GM12878 (cell line): ENCODE measurements at regions not wholly inside any gene's neighbourhood (a gene's known extent, or its start where the extent isn't known, plus 50 kb on each side); places are given as distances from the start of the nearest gene placed in this dataset.

Source experiments
- ATAC-seq: fragments of 200-7000 bp; cut with Tn5 transposase; 3 replicates; pipeline ENCODE4 v1.9.1; 2020; ENCODE audit warnings: mild to moderate bottlenecking, moderate library complexity
- BruUV-seq: library from RNA; stranded (reverse); fragments of 400-500 nt; replicated peaks from 2 replicates; lab custom pipeline; 2021; lab: Mats Ljungman, UMichigan
- CTCF ChIA-PET: fragments of 300-600 bp; sonication (Branson Sonifier 250); formaldehyde crosslinking; extraction: SDS; loops from one replicate; lab custom pipeline; 2021; ENCODE audit warnings: inconsistent platforms; lab: Yijun Ruan, JAX
- POLR2A ChIA-PET: fragments of 350-600 bp; formaldehyde crosslinking; extraction: SDS; loops from one replicate; lab custom pipeline; 2021; ENCODE audit warnings: inconsistent platforms; lab: Charles Lee
- RAD21 ChIA-PET: fragments of 300-600 bp; sonication (Branson Sonifier 250); formaldehyde crosslinking; loops from one replicate; lab custom pipeline; 2023; ENCODE audit warnings: antibody characterized with exemption; ENCODE audit not compliant: unreplicated experiment; lab: Charles Lee
- SMC1A ChIA-PET: fragments of 300-600 bp; sonication (Branson Sonifier 250); formaldehyde crosslinking; loops from one replicate; lab custom pipeline; 2023; ENCODE audit not compliant: unreplicated experiment, uncharacterized antibody; lab: Charles Lee
- DNase-seq: peaks from one replicate; pipeline ENCODE4 v3.0.0-alpha.2; 2011; ENCODE audit warnings: low read depth, low spot score
- FAIRE-seq: peaks from 3 replicates; lab custom pipeline; 2011; peaks lifted over from hg19 to GRCh38; lab: Jason Lieb, UNC
- H2AFZ ChIP-seq: 2 replicates; pipeline ENCODE4 v1.6.0; 2011; ENCODE audit warnings: low read depth, low read length, control low read depth; ENCODE audit not compliant: control insufficient read depth
- H3K27ac ChIP-seq: 2 replicates; pipeline ENCODE4 v1.5.1; 2011; ENCODE audit warnings: control low read depth; ENCODE audit not compliant: control insufficient read depth, insufficient read depth
- H3K27me3 ChIP-seq, 2 experiments: replicated peaks in 1 of 2; 2 replicates each; pipeline versions ENCODE4 v1.6.0 to v1.6.1; 2011; ENCODE audit warnings: low read length in 1 of 2; ENCODE audit not compliant: control insufficient read depth in 2 of 2, insufficient read depth in 2 of 2
- H3K36me3 ChIP-seq, 2 experiments: 2 replicates each; pipeline ENCODE4 v1.5.1; 2011; ENCODE audit warnings: low read length in 1 of 2; ENCODE audit not compliant: control insufficient read depth in 2 of 2, insufficient read depth in 2 of 2
- H3K4me1 ChIP-seq: 2 replicates; pipeline ENCODE4 v1.6.1; 2011; ENCODE audit warnings: mild to moderate bottlenecking, low read length, moderate library complexity, mixed read lengths; ENCODE audit not compliant: control insufficient read depth, insufficient read depth
- H3K4me2 ChIP-seq: 2 replicates; pipeline ENCODE4 v1.6.0; 2011; ENCODE audit warnings: control low read depth; ENCODE audit not compliant: control insufficient read depth, insufficient read depth
- H3K4me3 ChIP-seq: fragments of 200-600 bp; sonication (generic); 2 replicates; pipeline ENCODE4 v1.5.1; 2016
- H3K79me2 ChIP-seq: 2 replicates; pipeline ENCODE4 v1.6.0; 2011; ENCODE audit warnings: low read length; ENCODE audit not compliant: control insufficient read depth, insufficient read depth
- H3K9ac ChIP-seq: 2 replicates; pipeline ENCODE4 v1.8.0; 2011; ENCODE audit warnings: low read length, control low read depth, mixed read lengths; ENCODE audit not compliant: control insufficient read depth, insufficient read depth
- H3K9me3 ChIP-seq: replicated peaks from 3 replicates; pipeline ENCODE4 v1.5.1; 2011; ENCODE audit warnings: mild to moderate bottlenecking, low read length; ENCODE audit not compliant: control insufficient read depth, insufficient read depth
- H4K20me1 ChIP-seq: 2 replicates; pipeline ENCODE4 v1.6.0; 2011; ENCODE audit not compliant: control insufficient read depth, insufficient read depth
- BMI1 ChIP-seq: fragments of 450-650 bp; IDR thresholded peaks from 2 replicates; pipeline ENCODE4 v1.6.1; 2016; ENCODE audit warnings: mild to moderate bottlenecking, moderate library complexity, borderline replicate concordance
- CBX3 ChIP-seq: fragments of 200-600 bp; sonication (generic); IDR thresholded peaks from 2 replicates; pipeline ENCODE4 v1.6.1; 2016; ENCODE audit warnings: low read depth, borderline replicate concordance
- HDAC6 ChIP-seq: fragments of 200-600 bp; sonication (generic); IDR thresholded peaks from one replicate; pipeline ENCODE4 v1.8.0; 2017; ENCODE audit warnings: antibody characterized with exemption; ENCODE audit not compliant: unreplicated experiment
- MTA2 ChIP-seq: fragments of 450-650 bp; IDR thresholded peaks from 2 replicates; pipeline ENCODE4 v1.6.1; 2016; ENCODE audit warnings: low read depth, mild to moderate bottlenecking, moderate library complexity
- MTA3 ChIP-seq: IDR thresholded peaks from 2 replicates; pipeline ENCODE4 v1.6.1; 2012; ENCODE audit warnings: low read length, inconsistent platforms, borderline replicate concordance
- NFXL1 ChIP-seq: fragments of 450-650 bp; IDR thresholded peaks from 2 replicates; pipeline ENCODE4 v1.6.1; 2017; ENCODE audit warnings: antibody characterized with exemption, mild to moderate bottlenecking, borderline replicate concordance
- RB1 ChIP-seq: fragments of 450-650 bp; formaldehyde crosslinking; IDR thresholded peaks from 2 replicates; pipeline ENCODE4 v1.6.1; 2017; ENCODE audit warnings: mild to moderate bottlenecking, borderline replicate concordance
- SREBF1 ChIP-seq: IDR thresholded peaks from 2 replicates; pipeline ENCODE4 v1.6.1; 2012; ENCODE audit warnings: mild to moderate bottlenecking, low read length
- WGBS: methylation state at CpG from one replicate; pipeline ENCODE4 v1.1.6; 2016; ENCODE audit warnings: low lambda C conversion rate; ENCODE audit not compliant: insufficient replicate concordance, insufficient coverage; ENCODE audit errors: missing lambda C conversion rate; 5-methylcytosine and 5-hydroxymethylcytosine counted together
- in situ Hi-C: fragments of 300-500 bp; cut with MboI; formaldehyde crosslinking; loops from 9 replicates; pipeline ENCODE4 v1.14.3; 2018; ENCODE audit warnings: mixed read lengths
- intact Hi-C: fragments of 100-400 bp; cut with micrococcal nuclease; formaldehyde crosslinking; loops from one replicate; pipeline ENCODE4 v1.14.2; 2022; ENCODE audit not compliant: unreplicated experiment
- TF ChIP-seq, protein P1 (sequence below): fragments of 450-650 bp; IDR thresholded peaks from 2 replicates; pipeline ENCODE4 v1.6.1; 2017; ENCODE audit warnings: mild to moderate bottlenecking

DNA sequence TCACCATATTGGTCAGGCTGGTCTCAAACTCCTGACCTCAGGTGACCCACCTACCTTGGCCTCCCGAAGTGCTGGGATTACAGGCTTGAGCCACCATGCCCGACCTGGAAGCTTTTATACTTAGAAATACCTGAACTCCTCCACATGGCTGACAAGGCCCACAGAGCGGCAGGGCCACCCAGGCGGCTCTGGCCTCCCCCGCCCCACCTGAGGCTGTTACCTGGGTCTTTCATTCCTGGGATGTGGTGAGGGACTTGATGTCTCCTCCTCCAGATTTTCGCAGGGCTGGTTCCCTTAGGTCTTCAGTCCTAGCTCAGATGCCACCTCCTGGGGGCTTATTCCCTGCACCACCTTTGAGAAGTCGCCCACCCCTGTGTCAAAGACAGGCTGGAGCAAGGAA, 152.1 kb downstream of the LY86 start (continued):
- TF ChIP-seq BMI1 (no peak), HDAC6 (no peak)

DNA sequence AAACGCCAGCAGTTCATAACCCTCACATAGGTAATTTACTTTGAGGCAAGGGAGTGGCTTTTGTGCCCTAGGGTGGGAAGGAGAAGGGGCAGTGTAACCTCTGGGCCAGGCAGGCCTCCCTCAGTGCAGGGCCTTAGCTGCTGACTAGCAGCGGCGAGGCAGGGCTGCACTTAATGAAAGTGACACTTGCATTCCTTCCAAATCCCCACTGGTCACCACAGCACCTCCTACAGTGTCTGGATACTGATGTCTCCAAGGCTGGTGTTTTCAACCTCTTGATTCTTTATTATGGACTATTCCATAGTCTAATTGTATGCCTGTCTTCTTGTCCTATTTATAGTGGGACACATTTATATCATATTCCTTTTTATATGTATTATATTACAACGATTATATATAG, 152.7 kb downstream of the LY86 start:
- H2AFZ ChIP-seq, result no peak overlapping the region
- ChIA-PET SMC1A (interaction anchor here (1.0 to 1.5 kb wide), 3 partner anchors 9 to 45 kb away, joined by 3 to 4 read pairs (median 3); no protein-coding TSS in a partner anchor), POLR2A (no interaction called here), RAD21 (interaction anchor here (1.6 kb wide), 1 partner anchor 17 kb away, joined by 7 read pairs; no protein-coding TSS in a partner anchor), CTCF (interaction anchor here (2.4 kb wide), 1 partner anchor 45 kb away, joined by 6 read pairs; no protein-coding TSS in a partner anchor)
- H3K27me3 ChIP-seq, result peaks cover 2 to 10% of the 10 kb centered on the region in 2 experiments; a peak in 2 of 4 replicates
- no TSS peak for BruUV-seq
- in situ Hi-C loops, result no loop called here
- H3K79me2 ChIP-seq, result no peaks in the 10 kb centered on the region
- TF ChIP-seq RB1 (no peak), MTA3 (no peak), CBX3 (no peak), MTA2 (no peak), SREBF1 (no peak), NFXL1 (no peak)
- TF ChIP-seq, protein P1, sequence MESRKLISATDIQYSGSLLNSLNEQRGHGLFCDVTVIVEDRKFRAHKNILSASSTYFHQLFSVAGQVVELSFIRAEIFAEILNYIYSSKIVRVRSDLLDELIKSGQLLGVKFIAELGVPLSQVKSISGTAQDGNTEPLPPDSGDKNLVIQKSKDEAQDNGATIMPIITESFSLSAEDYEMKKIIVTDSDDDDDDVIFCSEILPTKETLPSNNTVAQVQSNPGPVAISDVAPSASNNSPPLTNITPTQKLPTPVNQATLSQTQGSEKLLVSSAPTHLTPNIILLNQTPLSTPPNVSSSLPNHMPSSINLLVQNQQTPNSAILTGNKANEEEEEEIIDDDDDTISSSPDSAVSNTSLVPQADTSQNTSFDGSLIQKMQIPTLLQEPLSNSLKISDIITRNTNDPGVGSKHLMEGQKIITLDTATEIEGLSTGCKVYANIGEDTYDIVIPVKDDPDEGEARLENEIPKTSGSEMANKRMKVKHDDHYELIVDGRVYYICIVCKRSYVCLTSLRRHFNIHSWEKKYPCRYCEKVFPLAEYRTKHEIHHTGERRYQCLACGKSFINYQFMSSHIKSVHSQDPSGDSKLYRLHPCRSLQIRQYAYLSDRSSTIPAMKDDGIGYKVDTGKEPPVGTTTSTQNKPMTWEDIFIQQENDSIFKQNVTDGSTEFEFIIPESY, result no peak
- FAIRE-seq (no peak), ATAC-seq (no peak), DNase-seq (no peak)
- no peak overlapping the region for H3K9ac ChIP-seq
- no peaks in the 10 kb centered on the region for H4K20me1 ChIP-seq
- H3K9me3 ChIP-seq, result no peaks in the 10 kb centered on the region
- no peak overlapping the region for H3K4me2 ChIP-seq
- H3K4me3 ChIP-seq, result no peak overlapping the region
- H3K36me3 ChIP-seq, result no peaks in the 10 kb centered on the region
- intact Hi-C loops, result no loop called here
- H3K4me1 ChIP-seq, result no peaks in the 10 kb centered on the region
- no peak overlapping the region for H3K27ac ChIP-seq
- 31% methylated on average over 4 of the region's 4 CpGs for WGBS
